ENCODE measurements at regions not wholly inside any gene's neighbourhood (a gene's known extent, or its start where the extent isn't known, plus 50 kb on each side); places are given as distances from the start of the nearest gene placed in this dataset.

DNA sequence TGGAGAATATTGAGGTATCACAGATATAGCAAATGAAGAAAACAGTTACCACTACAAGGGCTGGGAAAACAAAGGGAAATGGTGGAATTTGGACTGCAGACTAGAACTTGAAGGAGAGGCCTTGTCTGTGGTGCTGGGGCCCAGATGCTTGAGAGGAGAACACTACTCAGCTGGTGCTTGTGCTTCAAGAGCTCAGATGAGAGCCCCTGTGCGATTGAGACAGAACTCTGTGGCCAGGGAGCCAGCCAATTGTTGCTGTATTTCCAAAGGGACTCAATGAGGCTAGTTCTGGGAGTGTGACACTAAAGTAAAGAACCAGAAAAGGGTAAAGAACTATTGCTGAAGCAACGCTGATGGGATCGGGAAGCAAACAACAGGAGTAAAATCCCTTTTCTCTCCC lies 406.5 kb upstream of the SEMA3D start:
- CTCF ChIA-PET: interaction anchor here (0.9 to 1.1 kb wide), 2 partner anchors 38 to 40 kb away, joined by 3 read pairs; no protein-coding TSS in a partner anchor

DNA sequence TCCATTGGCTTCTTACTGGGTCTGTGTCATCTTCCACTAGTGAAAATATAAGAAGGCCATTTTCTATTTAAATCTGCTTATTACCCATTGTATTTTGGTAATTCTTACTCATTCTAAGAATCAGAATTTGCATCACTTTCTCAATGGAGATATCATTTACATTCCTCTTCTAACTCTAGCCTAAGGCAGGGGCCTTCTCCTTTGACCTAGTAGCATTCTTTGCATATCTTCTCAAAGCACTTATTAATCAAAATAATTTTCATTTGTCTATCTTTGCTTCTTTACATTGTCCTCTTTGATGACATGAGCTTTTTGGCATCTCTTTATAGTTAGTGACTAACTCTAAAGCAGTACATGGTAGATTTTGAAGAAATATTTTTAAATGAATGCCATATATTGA lies 400.9 kb upstream of the SEMA3D start:
- DNase-seq (ENCODE audit: extremely low spot score): no peak
- CTCF ChIA-PET: no interaction called here
- TF ChIP-seq, protein P1, sequence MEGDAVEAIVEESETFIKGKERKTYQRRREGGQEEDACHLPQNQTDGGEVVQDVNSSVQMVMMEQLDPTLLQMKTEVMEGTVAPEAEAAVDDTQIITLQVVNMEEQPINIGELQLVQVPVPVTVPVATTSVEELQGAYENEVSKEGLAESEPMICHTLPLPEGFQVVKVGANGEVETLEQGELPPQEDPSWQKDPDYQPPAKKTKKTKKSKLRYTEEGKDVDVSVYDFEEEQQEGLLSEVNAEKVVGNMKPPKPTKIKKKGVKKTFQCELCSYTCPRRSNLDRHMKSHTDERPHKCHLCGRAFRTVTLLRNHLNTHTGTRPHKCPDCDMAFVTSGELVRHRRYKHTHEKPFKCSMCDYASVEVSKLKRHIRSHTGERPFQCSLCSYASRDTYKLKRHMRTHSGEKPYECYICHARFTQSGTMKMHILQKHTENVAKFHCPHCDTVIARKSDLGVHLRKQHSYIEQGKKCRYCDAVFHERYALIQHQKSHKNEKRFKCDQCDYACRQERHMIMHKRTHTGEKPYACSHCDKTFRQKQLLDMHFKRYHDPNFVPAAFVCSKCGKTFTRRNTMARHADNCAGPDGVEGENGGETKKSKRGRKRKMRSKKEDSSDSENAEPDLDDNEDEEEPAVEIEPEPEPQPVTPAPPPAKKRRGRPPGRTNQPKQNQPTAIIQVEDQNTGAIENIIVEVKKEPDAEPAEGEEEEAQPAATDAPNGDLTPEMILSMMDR (IDR thresholded peaks at IDR 0.05; ENCODE audit: control extremely low read depth, extremely low read depth, low read depth, missing control alignments): no peak
- POLR2A ChIA-PET: no interaction called here

More for the DNA sequence above, 406.5 kb upstream of the SEMA3D start:
- TF ChIP-seq, protein P1 (IDR thresholded peaks at IDR 0.05; ENCODE audit: control extremely low read depth, extremely low read depth, low read depth, missing control alignments): no peak
- DNase-seq (ENCODE audit: extremely low spot score): no peak
- POLR2A ChIA-PET: no interaction called here

DNA sequence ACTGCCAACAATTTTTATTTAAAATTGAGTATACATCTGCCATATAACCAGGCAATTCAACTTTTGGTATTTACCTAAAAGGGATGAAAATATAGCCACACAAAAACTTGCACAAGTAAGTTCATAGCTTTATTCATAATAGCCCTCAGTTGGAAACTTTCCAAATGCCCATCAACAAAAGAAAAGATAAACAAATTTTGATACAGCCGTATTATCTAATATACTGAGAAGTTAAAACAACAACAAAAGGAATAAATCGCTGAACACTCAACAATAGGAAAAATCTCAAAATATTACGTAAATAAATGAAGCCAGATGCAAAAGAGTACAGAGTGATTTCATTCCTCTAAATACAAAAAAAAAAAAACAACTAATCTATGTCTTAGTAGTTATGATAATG lies 399.2 kb upstream of the SEMA3D start:
- ChIA-PET CTCF (no interaction called here), POLR2A (no interaction called here)
- TF ChIP-seq, protein P1 (IDR thresholded peaks at IDR 0.05; ENCODE audit: control extremely low read depth, extremely low read depth, low read depth, missing control alignments): no peak
- no peak for DNase-seq (ENCODE audit: extremely low spot score)

DNA sequence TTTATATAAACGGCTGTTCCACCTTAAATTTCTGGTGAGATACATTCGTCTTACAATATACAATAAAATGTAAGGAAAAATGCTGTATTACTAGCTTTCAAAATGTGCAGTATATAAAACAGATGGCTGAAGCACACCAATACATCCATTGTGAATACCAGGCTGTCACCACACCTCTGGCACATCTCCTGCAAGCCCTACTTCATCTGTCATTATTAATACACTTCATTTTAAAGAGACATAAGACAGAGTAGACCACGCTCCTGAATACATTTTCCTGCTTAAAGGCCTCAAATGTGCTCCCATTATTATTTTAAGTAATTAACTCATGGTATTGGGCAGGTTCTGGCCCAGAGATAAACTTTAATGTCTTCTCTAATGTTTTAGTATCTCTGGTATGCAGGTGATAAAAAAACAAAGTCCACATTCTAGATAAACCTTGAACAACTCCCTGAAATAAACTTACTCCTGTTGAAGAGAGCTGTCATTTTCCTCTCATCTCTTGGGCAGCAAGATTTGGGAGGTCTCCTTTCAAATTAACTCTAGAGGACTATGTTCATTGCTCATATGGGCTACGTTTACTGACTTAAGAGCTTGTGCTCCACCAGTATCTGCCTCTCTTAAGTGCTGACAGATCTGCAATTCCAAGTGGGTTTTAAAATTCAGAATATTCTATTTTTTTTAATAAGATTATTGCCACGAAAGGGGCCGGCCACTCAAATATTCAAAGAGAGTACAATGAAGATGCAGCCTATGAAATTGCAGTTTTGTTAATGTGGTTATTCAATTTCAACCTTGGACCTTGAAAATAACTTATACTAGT lies 396.5 kb upstream of the SEMA3D start:
- DNase-seq (ENCODE audit: extremely low spot score): no peak
- POLR2A ChIA-PET: no interaction called here
- TF ChIP-seq, protein P1 (IDR thresholded peaks at IDR 0.05; ENCODE audit: control extremely low read depth, extremely low read depth, low read depth, missing control alignments): no peak
- CTCF ChIA-PET: interaction anchor here (0.8 kb wide), 1 partner anchor 12 kb away, joined by 3 read pairs; no protein-coding TSS in a partner anchor

DNA sequence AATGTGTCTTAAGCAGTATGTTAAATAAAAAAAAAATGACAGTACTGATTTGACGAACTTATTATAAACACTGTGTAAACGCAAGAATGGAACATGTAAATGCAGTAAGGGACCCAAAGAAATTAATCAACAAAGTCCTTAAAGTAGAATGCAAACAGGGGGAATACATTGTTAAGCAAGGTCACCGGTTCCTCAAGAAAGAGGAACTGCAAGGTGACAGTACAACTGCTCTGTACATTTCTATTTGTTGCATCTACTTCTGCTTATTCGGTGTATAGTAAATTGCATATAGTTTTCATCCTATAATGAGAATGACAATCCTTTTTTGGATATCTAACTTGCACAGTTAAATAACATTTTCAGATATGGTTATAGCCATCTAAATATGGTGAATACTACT lies 387.0 kb upstream of the SEMA3D start:
- TF ChIP-seq, protein P1 (IDR thresholded peaks at IDR 0.05; ENCODE audit: control extremely low read depth, extremely low read depth, low read depth, missing control alignments): no peak
- CTCF ChIA-PET: no interaction called here
- no peak for DNase-seq (ENCODE audit: extremely low spot score)
- POLR2A ChIA-PET: no interaction called here

DNA sequence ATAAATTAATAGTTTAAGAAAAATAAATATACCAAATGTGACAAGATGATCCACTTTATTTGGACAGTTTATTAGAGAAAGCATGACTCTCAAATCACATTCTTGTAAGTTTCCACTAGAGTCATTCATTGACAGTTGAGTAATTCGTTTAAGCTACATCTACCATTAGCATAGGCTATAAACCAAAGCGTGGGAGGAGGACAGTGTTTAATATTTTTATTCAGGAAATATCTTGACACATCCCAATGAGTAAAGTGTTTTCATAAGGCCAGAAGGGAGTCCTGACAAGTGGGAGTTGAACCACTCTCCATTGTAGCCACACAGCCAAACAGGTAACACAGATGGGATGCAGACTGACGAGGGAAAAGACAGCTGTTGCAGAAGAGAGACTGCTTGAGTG lies 386.5 kb upstream of the SEMA3D start:
- CTCF ChIA-PET: no interaction called here
- POLR2A ChIA-PET: no interaction called here
- TF ChIP-seq, protein P1 (IDR thresholded peaks at IDR 0.05; ENCODE audit: control extremely low read depth, extremely low read depth, low read depth, missing control alignments): no peak
- no peak for DNase-seq (ENCODE audit: extremely low spot score)

Measured in GM10248 (cell line).